ENCODE measurements at regions not wholly inside any gene's neighbourhood (a gene's known extent, or its start where the extent isn't known, plus 50 kb on each side); places are given as distances from the start of the nearest gene placed in this dataset.
A peak's percentile ranks its signal among the peaks of the same experiment; 100 is the strongest.

- TF ChIP-seq CTCF (IDR thresholded peaks at IDR 0.05) = no peak
- no peaks in the 10 kb centered on the region for H3K36me3 ChIP-seq
- H3K27ac ChIP-seq = no peak overlapping the region
- H3K9me3 ChIP-seq = no peaks in the 10 kb centered on the region
- DNase-seq (ENCODE audit: low spot score) = no peak
- H3K4me3 ChIP-seq = no peak overlapping the region
- H3K4me1 ChIP-seq = no peaks in the 10 kb centered on the region
- no peaks in the 10 kb centered on the region for H3K27me3 ChIP-seq
These were observed 763.9 kb upstream of the GOLIM4 start for GRCh38 chr3:168859574-168859973.

- Histone ChIP-seq H3K4me1 (no peaks in the 10 kb centered on the region), H3K27ac (no peak overlapping the region), H3K4me3 (no peak overlapping the region), H3K9me3 (no peaks in the 10 kb centered on the region), H3K36me3 (no peaks in the 10 kb centered on the region), H3K27me3 (no peaks in the 10 kb centered on the region)
- no peak for TF ChIP-seq CTCF (IDR thresholded peaks at IDR 0.05)
- no peak for DNase-seq (ENCODE audit: low spot score)
These were observed 763.4 kb upstream of the GOLIM4 start for GRCh38 chr3:168859143-168859542.

GRCh38 chr3:168858327-168858726, 762.6 kb upstream of the GOLIM4 start:
- no peak overlapping the region for H3K4me3 ChIP-seq
- no peaks in the 10 kb centered on the region for H3K4me1 ChIP-seq
- H3K27me3 ChIP-seq = no peaks in the 10 kb centered on the region
- no peaks in the 10 kb centered on the region for H3K36me3 ChIP-seq
- no peak for DNase-seq (ENCODE audit: low spot score)
- no peak overlapping the region for H3K27ac ChIP-seq
- no peak for TF ChIP-seq CTCF (IDR thresholded peaks at IDR 0.05)
- H3K9me3 ChIP-seq = no peaks in the 10 kb centered on the region

GRCh38 chr3:168850109-168850508, 754.4 kb upstream of the GOLIM4 start:
- H3K36me3 ChIP-seq = no peaks in the 10 kb centered on the region
- no peaks in the 10 kb centered on the region for H3K4me1 ChIP-seq
- TF ChIP-seq CTCF (IDR thresholded peaks at IDR 0.05) = no peak
- H3K4me3 ChIP-seq = no peak overlapping the region
- no peaks in the 10 kb centered on the region for H3K27me3 ChIP-seq
- no peaks in the 10 kb centered on the region for H3K9me3 ChIP-seq
- H3K27ac ChIP-seq = no peak overlapping the region
- no peak for DNase-seq (ENCODE audit: low spot score)

GRCh38 chr3:168847291-168847883, 751.7 kb upstream of the GOLIM4 start:
- Histone ChIP-seq H3K9me3 (no peaks in the 10 kb centered on the region), H3K4me3 (no peak overlapping the region), H3K27me3 (no peaks in the 10 kb centered on the region), H3K4me1 (no peaks in the 10 kb centered on the region), H3K36me3 (no peaks in the 10 kb centered on the region), H3K27ac (no peak overlapping the region)
- peak; percentile 52 to 76 for TF ChIP-seq CTCF (IDR thresholded peaks at IDR 0.05)
- DNase-seq (ENCODE audit: low spot score) = no peak

- no peak overlapping the region for H3K4me3 ChIP-seq
- no peaks in the 10 kb centered on the region for H3K36me3 ChIP-seq
- no peaks in the 10 kb centered on the region for H3K9me3 ChIP-seq
- no peak for TF ChIP-seq CTCF (IDR thresholded peaks at IDR 0.05)
- H3K27ac ChIP-seq = no peak overlapping the region
- no peaks in the 10 kb centered on the region for H3K27me3 ChIP-seq
- H3K4me1 ChIP-seq = no peaks in the 10 kb centered on the region
- DNase-seq (ENCODE audit: low spot score) = no peak
These were observed 749.3 kb upstream of the GOLIM4 start for GRCh38 chr3:168844894-168845482.

Measured in right atrium auricular region (tissue), 2 donors.